NT2/D1 (cell line): ENCODE measurements at regions not wholly inside any gene's neighbourhood (a gene's known extent, or its start where the extent isn't known, plus 50 kb on each side); places are given as distances from the start of the nearest gene placed in this dataset.

ENCODE experiments used
- DNase-seq: peaks from one replicate; pipeline ENCODE4 v3.0.0-alpha.2; 2011; ENCODE audit warnings: low read depth, low spot score
- H3K27me3 ChIP-seq: 2 replicates; pipeline ENCODE4 v1.6.0; 2011; ENCODE audit warnings: mild to moderate bottlenecking; ENCODE audit not compliant: insufficient read length, insufficient read depth
- H3K36me3 ChIP-seq: 2 replicates; pipeline ENCODE4 v1.6.1; 2011; ENCODE audit warnings: mild to moderate bottlenecking, low read length, mixed read lengths; ENCODE audit not compliant: insufficient read depth, insufficient read length
- H3K4me1 ChIP-seq: 2 replicates; pipeline ENCODE4 v1.5.1; 2011; ENCODE audit not compliant: insufficient read depth, insufficient read length
- H3K4me3 ChIP-seq: 2 replicates; pipeline ENCODE4 v1.5.1; 2011; ENCODE audit warnings: low read depth; ENCODE audit not compliant: insufficient read length
- H3K9ac ChIP-seq: 2 replicates; pipeline ENCODE4 v1.6.0; 2011; ENCODE audit warnings: low read depth; ENCODE audit not compliant: insufficient read length
- H3K9me3 ChIP-seq: 2 replicates; pipeline ENCODE4 v1.5.1; 2011; ENCODE audit warnings: mild to moderate bottlenecking, low read length; ENCODE audit not compliant: insufficient read depth
- SUZ12 ChIP-seq: IDR thresholded peaks from 2 replicates; pipeline ENCODE4 v1.6.1; 2011; ENCODE audit not compliant: insufficient read length, insufficient read depth; ENCODE audit errors: extremely low read depth
- YY1 ChIP-seq: IDR thresholded peaks from 2 replicates; pipeline ENCODE4 v1.6.1; 2011; ENCODE audit not compliant: insufficient read length, insufficient read depth
- ZNF274 ChIP-seq: IDR thresholded peaks from 2 replicates; pipeline ENCODE4 v1.6.1; 2011; ENCODE audit warnings: mild to moderate bottlenecking, low read depth, low read length

DNA sequence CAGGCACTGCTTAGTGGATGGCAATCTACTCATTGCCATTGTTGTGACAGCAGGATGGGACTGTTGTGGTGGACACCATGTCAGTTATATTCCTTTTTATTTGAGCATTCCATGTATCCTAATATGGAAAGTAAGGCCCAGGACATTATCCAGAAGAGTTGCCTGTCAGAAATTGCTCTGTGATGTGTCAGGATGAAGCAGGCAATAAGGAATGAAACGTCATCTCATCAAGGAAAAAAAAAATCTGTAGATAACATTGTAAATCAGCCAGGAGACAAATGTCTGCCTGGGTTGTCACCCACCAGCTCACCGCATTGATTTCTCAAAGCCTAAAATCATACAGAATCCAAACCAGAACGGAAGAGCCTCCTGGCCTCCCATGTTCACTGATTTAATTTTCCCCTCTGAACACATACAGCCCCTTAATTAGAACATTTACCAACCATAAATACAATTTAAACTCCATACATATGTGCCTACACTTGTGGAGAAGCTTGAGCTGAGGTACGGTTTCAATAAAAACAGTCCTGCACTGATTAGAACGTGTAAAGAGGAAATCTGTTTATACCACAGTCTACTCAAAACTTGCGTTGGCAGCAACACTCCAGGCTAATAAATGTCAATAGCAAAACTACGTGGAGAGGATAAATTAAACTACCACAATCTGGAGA is 73.9 kb downstream of the FOXD1 start:
- TF ChIP-seq ZNF274 (no peak), YY1 (no peak), SUZ12 (no peak)
- H3K9me3 ChIP-seq, result no peaks in the 10 kb centered on the region
- no peak for DNase-seq
- H3K36me3 ChIP-seq, result no peaks in the 10 kb centered on the region
- H3K27me3 ChIP-seq, result no peaks in the 10 kb centered on the region
- no peak overlapping the region for H3K9ac ChIP-seq
- H3K4me1 ChIP-seq, result no peaks in the 10 kb centered on the region
- H3K4me3 ChIP-seq, result no peak overlapping the region

DNA sequence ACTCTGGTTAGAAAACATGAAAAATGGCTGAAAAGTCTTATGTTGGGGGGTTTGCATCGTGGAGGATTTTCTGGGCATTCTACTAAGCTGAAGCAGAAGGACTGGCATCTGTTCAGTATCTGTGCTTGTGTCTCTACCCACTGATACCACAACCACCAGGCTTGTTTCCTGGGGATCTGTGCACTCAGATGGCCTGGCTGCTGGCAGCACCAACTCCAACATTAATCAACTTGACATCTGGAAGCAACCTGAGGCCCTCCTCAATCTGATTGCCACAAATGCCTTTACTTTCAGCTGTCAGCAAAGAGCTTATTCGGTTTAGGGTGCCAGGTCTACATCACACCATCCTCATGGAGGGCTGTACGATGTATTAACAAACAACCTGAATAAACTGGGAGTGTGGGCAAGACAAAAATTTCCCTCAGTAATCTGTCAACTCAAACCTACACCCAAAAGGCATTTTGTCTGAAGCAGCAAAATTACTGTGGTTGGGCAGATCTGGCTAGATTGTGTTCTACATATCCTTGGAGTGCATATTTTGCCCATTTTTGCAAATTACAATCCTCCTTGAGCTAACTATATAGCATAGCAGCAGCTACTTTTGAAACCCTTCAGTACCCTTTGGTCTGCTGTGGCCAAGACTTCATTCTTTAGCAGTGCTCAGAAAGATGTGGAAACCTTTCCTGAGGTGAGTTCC is 74.6 kb downstream of the FOXD1 start:
- Histone ChIP-seq H3K4me1 (no peaks in the 10 kb centered on the region), H3K36me3 (no peaks in the 10 kb centered on the region), H3K9ac (no peak overlapping the region), H3K4me3 (no peak overlapping the region), H3K27me3 (no peaks in the 10 kb centered on the region), H3K9me3 (no peaks in the 10 kb centered on the region)
- no peak for DNase-seq
- no peak for TF ChIP-seq ZNF274
- TF ChIP-seq YY1, result no peak
- no peak for TF ChIP-seq SUZ12

DNA sequence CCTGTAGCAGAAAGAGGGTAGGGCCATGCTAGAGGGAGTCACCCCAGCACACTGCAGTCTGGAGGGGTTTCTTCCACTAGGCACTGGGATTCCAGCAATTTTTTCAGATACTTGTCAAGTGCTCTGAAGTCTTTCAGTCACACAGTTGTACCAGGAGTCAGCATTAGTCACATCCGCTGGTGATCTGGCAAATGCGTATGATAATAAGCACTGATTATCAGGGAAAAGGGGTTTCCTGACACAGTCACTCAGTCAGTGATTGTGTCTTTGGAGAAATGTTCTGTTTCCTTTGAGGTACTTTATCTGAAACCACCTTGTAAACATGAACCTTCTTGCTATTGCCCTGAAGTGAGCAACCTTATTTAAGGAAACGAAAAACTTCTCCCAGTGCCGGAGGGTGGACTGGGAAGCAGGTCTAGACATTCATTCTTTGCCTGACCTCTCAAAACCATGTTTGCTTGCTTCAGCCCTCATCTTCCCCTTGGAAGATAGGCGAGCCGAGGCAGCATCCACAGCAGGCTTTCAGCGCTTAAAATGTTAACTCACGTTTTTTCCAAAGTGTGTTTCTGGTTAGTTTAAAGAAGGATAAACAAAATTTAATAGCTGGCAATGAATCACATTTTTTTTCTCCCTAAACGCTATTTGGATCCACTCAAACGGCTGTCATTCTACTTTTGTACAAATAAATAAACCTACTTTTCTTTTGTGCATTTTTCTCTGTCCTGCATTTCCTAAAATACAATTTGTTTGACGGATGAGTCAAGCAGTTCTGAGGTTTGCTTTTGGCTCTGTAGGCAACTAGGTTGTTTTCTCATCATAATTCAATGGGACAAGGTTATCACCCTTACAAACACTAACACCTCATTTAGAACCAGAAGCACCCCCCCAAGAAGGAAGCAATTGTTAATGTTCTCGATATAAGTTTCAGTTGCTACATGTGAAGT is 77.7 kb downstream of the FOXD1 start:
- Histone ChIP-seq H3K36me3 (no peaks in the 10 kb centered on the region), H3K9me3 (no peaks in the 10 kb centered on the region), H3K4me1 (peaks cover 3% of the 10 kb centered on the region), H3K9ac (no peak overlapping the region), H3K4me3 (no peak overlapping the region), H3K27me3 (no peaks in the 10 kb centered on the region)
- peak; percentile 9 for DNase-seq
- TF ChIP-seq YY1 (no peak), ZNF274 (no peak), SUZ12 (no peak)

DNA sequence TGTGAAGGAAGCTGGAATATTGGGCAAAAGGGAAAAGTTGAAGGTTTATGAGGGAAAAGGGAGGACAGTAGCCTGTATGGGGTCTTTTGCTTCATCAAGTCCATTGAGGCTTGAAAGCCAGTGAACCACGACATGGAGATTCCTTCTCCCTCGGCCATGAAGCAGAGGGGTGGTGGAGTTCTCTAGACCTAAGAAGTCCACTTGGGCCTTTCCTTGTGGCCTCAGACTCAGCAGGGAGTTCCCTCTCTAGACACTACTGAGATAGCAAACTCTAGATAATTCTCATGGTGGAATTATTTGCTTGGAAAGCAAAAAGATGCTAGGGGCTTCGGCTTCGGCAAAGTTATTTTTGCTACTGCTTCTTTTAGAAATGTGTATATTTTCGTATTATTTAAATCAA is 78.5 kb downstream of the FOXD1 start:
- Histone ChIP-seq H3K36me3 (no peaks in the 10 kb centered on the region), H3K9me3 (no peaks in the 10 kb centered on the region), H3K27me3 (no peaks in the 10 kb centered on the region), H3K4me1 (peaks cover 3% of the 10 kb centered on the region), H3K4me3 (no peak overlapping the region), H3K9ac (no peak overlapping the region)
- DNase-seq, result no peak
- TF ChIP-seq SUZ12 (no peak), ZNF274 (no peak), YY1 (no peak)

DNA sequence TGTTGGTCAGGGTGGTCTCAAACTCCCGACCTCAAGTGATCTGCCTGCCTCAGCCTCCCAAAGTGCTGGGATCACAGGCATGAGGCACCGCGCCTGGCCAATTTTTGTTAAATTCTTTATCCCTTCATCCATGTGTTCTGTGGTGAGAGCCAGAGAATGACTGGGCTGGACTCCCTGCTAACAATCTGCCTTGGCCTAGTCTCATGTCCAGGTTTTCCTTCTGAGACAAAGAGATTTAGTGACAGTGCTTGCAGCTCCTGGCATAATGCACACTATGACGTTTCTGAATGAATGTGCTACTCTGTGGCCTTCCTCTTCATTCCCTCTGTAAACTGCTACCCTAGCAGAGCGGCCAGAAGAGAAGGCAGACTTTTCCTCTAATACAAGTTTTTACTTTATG is 79.3 kb downstream of the FOXD1 start:
- Histone ChIP-seq H3K9me3 (no peaks in the 10 kb centered on the region), H3K9ac (no peak overlapping the region), H3K4me1 (peaks cover 3% of the 10 kb centered on the region), H3K36me3 (no peaks in the 10 kb centered on the region), H3K27me3 (no peaks in the 10 kb centered on the region), H3K4me3 (no peak overlapping the region)
- no peak for DNase-seq
- no peak for TF ChIP-seq YY1
- no peak for TF ChIP-seq SUZ12
- TF ChIP-seq ZNF274, result no peak

DNA sequence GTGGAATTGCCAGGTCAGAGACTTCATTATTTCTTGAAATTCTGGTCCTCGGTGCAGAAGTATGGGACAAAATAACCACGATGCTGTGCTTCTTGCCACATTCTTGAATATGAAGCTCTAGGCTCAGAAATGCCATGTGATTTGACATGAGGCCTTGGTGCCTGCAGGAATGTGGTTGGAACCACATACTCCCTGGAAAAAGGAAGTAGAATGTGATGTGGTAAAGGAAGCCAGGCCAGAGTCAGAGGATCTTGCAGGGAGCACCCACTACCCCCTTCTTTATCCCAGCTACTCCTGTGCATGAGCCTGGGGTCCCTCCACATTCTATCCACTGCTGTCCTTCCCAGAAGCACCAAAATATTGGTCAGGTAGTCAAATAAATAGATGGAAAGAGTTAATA is 80.9 kb downstream of the FOXD1 start:
- no peak for DNase-seq
- H3K4me3 ChIP-seq, result no peak overlapping the region
- H3K36me3 ChIP-seq, result no peaks in the 10 kb centered on the region
- no peaks in the 10 kb centered on the region for H3K9me3 ChIP-seq
- H3K27me3 ChIP-seq, result no peaks in the 10 kb centered on the region
- TF ChIP-seq ZNF274 (no peak), YY1 (no peak), SUZ12 (no peak)
- peaks cover 3% of the 10 kb centered on the region for H3K4me1 ChIP-seq
- H3K9ac ChIP-seq, result no peak overlapping the region

DNA sequence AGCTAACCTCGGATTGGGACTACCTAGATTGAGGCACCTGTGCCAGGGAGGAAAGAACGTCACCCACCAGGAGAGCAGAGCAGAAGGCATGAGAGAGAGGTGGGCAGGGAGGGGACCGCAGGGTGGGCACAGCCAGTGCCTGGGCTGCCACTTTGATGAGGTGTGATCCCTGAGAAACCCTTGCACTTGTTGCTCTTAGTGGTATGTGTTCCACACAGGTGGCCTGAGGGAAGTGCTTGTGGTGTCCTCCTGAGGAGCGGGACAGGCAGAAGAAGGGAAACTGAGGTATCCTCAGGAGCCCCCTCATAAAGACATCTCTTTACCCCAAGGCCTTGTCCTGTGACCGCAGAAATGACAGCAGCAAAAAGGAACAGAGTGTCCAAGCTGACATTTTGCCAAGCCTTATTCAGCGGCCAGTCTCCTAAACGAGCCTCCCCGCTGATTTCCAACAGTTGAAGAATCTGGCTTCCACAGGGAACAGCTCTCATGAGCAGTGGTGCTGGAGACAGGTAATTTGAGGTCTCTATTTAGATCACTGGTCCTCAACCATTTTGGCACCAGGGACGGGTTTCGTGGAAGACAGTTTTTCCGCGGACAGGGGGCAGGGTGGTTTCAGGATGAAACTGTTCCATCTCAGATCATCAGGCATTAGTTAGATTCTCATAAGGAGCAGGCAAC is 82.4 kb downstream of the FOXD1 start:
- Histone ChIP-seq H3K9me3 (no peaks in the 10 kb centered on the region), H3K36me3 (no peaks in the 10 kb centered on the region), H3K4me1 (peaks cover 3% of the 10 kb centered on the region), H3K4me3 (no peak overlapping the region), H3K27me3 (no peaks in the 10 kb centered on the region), H3K9ac (no peak overlapping the region)
- no peak for TF ChIP-seq SUZ12
- TF ChIP-seq ZNF274, result no peak
- TF ChIP-seq YY1, result no peak
- no peak for DNase-seq
